Lung microvascular endothelial cell (primary cell): ENCODE measurements at regions not wholly inside any gene's neighbourhood (a gene's known extent, or its start where the extent isn't known, plus 50 kb on each side); places are given as distances from the start of the nearest gene placed in this dataset.
"Not testable (repeated sequence)": the region's sequence is repeated elsewhere in the genome, so short reads cannot be mapped to it uniquely, and the experiment has no call there.

ENCODE experiments used
- DNase-seq, 2 donors: peaks; one replicate each; pipeline versions ENCODE4 v3.0.0 to v3.0.0-alpha.2; 2010; ENCODE audit warnings: low read depth in 2 of 2

DNA sequence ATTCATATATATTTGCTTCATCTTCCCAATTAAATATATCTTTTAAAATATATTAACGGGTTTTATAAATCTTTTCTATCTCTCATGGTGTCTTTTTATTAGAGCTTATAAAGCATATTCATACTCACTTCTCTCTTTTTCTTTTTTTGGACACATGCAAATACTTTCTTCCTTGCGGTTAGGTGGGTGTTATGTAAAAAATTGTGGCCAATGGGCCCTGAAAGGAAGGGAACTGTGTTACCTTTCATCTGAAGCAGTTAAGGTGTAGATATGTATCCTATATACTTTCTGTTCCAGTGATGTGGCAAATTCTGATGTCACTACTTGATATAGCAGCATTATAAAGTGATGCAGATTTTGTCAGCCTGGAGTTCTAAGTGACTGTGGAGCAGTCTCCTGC lies 714.5 kb downstream of the PLCL1 start:
- DNase-seq, result no peak

DNA sequence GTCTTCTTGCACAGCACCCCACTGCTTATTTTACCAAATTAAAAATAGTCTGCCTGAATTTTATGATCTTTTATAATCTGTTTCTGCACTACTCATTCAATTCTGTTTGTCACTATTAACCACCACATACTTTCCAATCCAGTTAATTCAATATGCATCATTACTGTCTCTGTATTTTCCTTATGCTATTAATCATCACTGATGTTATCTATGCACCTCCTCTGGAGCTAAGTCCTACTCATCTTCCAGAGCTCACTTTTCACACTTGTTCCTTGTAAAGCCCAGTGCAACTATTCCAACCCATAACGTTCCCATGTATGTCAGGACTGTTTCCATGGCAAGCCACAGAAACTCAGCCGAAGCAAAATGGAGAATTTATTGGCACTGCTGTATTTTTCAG lies 713.6 kb downstream of the PLCL1 start:
- DNase-seq, result no peak

DNA sequence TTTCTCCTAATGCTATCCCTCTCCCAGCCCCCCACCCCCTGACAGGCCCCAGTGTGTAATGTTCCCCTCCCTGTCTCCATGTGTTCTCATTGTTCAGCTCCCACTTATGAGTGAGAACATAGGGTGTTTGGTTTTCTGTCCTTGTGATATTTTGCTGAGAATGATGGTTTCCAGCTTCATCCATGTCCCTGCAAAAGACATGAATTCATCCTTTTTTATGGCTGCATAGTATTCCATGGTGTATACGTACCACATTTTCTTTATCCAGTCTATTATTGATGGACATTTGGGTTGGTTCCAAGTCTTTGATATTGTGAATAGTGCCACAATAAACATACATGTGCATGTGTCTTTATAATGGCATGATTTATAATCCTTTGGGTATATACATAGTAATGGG lies 704.2 kb downstream of the PLCL1 start:
- DNase-seq, result not testable (repeated sequence)

DNA sequence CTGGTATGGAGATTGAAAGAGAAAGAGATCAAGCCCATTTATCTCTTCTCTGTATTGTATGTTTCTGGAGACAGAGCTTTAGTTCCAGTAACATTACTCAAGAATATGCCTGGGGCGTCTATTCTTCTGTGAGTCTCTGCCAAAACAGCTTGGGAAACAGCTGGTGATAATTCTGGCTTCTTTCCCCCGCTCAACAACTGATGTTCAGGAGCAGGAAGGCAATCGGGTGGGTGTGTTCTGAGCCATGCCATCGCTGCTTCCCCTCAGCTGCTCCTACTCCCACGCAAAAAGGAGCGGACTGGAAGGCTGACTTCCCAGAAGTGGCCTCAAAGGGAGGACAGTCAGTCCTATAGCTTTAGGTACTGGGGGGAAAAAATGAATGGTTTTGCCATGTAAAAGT lies 695.1 kb downstream of the PLCL1 start:
- DNase-seq, result no peak

DNA sequence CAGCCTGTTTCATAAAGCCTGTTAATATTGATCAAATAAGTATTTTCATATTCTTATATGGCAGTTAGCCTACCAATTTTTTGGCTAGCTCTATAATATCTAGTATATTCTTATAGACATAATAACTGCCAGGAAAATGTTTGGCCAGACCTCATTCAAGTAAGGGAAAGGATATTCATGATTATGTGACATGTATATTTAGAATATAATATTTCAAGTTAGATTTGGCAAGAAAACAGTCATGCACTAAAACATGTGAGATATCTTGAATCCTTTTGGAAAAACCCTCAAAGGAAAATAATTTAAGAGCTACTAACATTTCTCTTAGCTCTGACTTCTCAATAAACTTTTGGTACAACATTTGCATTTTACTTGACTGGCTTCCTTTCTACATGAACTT lies 694.1 kb downstream of the PLCL1 start:
- no peak for DNase-seq

DNA sequence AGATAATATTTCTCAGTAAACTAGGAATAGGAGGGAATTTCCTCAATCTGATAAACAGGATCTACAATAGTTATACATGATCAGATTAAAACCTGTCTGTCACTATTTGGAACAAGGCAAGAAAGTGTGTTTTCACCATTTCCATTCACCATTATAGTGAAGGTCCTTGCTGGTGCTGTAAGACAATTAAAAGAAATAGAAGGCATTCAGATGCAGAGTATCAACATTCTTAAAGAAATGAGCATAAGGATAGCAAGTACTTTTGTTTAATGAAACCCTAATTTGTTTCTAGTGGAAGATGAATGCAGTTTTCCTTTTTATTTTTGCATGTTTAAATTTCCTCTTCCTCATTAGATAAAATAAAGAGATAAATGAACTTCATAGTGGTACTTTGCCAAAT lies 693.7 kb downstream of the PLCL1 start:
- DNase-seq, result no peak

DNA sequence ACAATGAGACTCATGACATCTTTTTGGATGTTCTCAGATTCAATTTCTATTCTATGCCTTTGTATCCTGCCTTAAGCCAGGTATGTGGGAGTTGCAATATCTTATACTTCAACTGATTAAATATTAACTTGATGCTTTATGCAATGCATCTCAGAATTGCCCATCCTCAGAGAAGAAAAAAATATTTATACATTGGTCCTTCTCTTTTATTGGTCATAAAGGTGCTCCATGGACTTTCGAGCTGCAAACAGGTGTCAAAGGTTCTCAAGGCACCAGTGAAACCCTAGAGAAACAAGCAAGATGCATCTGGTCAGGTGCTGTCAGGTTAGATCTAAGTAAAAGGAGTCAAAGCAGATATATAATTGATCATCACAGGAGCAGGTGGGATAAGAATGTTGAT lies 690.5 kb downstream of the PLCL1 start:
- DNase-seq, result no peak

DNA sequence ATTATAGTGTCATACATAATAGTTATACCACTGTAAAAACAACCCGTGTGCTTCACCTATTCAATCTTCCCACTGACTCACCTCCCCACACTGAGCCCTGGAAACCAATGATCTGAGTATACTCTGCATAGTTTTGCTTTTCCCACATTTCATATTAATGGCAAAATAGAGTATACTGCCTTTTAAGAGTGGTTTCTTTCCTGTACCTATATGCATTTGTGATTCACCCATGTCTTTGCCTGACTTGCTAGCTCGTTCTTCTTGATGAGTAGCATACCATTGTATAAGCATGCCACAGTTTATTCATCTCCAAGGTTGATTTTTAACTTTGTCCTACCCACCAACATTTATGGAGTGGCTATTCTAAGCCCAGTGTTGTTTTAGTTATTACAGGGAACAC lies 686.4 kb downstream of the PLCL1 start:
- no peak for DNase-seq

DNA sequence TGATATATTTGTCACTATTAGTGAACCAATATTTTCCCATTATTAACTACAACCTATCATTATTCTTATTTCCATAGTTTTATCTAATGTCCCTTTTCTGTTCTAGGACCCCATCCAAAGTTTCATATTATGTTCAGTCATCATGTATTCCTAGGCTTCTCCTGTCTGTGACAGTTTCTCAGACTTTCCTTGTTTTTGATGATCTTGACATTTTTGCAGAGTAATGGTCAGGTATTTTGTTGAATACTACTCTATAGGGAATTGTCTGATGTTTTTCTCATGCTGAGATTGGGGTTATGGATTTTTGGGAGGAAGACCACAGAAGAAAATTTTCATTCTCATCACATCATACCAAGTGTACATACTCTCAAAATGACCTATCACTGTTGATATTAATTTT lies 684.6 kb downstream of the PLCL1 start:
- DNase-seq, result no peak

DNA sequence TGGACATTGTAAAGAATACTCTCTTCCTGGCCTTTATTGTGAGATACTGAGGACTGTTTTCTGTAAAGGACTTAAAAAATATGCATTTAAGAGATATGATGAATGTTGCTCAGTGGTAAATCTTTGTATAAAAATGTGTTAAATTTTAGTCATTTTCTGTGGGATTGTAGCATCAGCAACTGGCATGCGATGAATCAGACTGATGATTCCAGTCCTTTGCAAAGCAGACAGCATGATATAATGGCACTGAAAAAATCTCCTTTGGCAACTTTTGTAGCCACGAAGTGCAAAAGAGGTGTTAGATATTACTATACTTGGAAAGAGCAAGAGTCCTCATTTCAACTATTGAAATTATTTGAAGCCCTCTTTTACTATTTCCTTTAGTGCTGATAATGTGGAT lies 678.7 kb downstream of the PLCL1 start:
- no peak for DNase-seq

DNA sequence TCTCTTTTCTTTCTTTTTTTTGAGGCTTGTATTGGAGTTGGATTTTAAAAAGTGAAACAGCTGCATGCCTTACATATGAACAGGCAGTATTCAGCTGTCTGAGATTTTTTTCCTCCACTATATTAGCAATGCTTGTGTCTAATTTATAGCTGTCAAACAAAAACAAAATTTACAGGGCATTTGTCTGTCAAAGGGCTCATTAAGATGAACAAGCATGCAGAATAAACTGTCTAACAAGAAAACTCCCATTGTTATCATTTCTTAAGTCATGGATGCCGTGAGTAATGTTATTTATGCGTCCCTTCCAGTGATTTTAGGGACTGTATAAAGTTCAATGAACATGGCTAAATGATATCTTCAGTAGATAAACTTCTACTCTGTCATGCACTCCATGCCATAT lies 674.7 kb downstream of the PLCL1 start:
- DNase-seq, result no peak

DNA sequence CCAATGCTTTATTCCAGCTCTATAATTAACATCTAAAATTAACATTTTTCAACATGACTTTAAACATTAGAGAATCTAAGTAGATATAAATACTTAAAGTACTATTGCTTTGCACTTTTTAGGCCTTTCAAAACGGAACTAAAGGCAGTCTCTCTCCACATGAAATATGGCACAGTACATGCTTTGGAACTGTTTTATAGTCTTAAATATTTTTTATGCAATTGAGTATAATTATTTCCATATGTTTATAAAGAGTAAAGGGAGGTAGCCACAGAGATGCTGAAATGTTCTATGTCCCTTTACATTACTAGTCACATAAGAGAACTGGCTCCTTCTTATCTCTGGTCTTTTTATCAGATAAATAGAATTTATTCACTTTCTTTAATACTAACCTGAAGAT lies 674.0 kb downstream of the PLCL1 start:
- DNase-seq, result no peak

DNA sequence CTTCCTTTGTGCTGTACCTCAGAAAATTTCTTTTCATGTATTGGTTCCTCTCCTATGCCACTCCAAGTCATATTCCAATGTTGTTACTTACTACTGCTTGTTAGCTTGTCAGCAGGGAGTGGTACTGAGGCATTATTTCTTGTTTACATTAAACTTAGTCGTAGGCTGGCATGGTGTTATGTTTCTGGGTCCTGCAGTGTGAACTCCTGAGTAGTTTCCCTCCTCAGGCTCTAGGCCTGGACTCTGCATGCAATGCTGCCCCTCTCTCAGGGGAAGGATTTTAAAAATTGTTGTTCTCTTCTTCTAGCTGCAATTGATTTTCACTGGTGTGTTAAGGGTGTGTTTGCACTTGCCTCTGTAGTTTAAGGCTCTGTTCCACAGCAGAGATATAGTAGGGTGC lies 671.6 kb downstream of the PLCL1 start:
- DNase-seq, result no peak

DNA sequence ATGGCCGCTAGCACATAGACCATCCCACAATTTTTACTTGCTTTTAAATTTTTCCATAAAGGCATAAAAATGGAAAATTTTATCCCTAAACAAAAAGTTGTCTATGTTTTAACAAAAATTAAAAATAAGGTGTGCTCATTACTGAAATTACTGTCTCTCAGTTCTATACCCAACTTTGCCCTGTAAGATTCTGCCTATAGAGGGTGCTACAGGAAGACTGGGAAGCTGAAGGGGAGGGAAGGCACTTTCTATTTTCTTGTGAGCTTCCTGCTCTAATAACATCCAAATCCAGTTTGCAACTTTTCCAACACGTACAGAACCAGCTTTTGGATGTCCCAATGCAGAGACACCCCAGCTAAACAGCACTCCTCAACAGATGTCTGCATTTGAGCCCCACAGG lies 666.9 kb downstream of the PLCL1 start:
- no peak for DNase-seq

DNA sequence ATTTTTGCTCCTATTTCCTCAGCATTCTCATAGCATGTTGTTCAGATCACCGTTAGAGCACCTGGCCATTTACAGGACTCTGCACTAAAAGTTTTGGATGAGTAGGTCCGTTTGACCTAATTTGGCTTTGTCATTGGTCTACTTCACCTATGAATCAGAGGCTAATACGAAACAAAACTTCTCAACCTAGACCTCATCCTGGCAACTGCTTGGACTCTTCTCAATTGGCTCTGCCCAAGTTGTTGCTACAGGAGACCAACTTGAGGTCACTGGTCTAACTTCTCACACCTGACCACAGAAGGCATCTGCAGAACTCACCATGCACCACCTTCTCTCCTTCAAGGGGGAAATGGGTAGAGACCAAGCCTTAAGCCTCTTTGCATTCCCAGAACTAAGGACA lies 663.7 kb downstream of the PLCL1 start:
- DNase-seq, result no peak

DNA sequence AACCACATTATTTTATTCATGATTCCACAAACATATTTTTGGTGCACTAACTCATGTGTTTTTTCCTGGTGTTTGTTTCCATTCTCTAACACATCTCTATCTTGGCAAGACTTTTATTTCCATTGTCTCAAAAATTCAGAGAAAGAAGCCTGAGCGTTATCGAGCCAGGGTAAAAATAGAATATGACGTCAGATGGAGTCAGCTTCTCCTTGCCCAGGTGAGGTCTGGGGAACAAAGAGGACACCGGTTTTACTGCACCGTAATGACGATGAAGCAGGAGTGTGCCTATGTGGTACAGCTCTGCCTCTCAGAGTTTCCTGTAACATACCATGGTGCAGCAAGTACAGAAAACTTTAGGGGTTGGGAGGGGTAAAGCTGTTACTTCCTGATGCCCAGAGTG lies 661.6 kb downstream of the PLCL1 start:
- no peak for DNase-seq

DNA sequence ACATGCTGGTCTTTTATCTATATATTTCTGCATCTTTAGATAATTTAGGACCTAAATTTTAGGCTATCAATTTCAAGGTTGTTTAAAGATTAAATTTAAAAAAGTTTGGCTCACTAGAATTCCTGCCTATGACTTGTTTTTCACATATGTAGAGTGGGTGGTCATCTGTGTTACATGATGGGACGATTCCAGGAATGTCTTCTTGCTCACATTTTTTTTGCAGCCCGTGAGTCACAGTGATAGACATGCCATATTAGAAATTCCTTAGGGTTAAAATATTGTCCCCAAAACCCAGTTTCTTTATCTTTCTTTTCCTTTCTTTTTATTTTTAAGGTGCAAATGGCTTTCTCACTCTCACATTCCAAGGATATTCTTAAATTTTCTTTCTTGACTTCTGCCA lies 652.0 kb downstream of the PLCL1 start:
- DNase-seq, result no peak

DNA sequence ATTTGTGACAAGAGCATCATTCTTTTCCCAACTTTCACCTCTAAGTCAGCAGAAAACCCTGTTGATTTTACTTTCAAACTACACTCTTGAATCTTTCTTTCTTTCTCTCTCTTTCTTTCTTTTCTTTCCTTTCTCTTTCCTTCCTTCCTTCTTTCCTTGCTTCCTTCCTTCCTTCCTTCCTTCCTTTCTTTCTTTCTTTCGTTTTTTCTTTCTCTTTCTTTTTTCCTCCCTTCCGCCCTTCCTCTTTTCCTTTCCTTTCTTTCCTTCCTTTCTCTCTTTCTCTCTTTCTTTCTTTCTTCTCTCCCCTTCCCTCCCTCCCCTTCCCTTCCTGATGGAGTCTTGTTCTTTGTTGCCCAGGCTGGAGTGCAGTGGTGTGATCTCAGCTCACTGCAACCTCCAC lies 649.5 kb downstream of the PLCL1 start:
- no peak for DNase-seq

DNA sequence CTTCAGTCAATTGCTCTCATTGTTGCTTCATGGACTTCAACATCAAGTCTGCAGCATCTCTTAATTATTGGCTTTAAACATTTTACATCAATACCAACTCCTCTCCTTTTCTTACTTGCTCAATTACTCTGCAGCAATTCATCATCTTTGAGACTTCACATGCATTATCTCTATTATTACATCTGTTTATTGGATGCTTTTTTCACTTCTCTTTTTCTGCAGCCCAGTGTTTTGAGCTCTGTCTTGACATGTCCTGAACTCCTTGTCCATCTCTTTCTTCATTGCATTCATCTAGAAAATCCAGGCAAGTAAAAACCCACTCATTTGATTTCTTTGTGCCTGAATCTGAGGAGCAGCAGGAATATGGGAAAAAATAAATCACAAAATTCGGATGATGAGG lies 647.9 kb downstream of the PLCL1 start:
- DNase-seq, result no peak

DNA sequence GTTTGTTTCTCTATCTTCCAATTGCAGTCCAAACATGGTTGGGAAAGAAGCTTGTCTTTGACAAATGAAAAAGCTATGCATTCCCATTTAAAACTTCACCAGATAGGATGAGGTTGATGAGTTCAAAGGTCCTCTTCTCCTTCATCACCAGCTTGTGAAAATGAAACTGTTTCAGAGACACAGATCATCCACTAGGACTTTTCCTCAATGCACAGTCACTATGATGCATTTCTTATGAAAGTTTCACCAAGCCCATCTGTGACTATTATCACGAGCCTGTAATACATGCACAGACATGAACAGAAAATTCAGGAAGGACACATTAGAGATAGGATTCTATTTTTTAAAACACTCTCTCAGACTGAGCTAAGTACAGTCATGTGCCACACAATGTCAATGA lies 644.4 kb downstream of the PLCL1 start:
- no peak for DNase-seq

DNA sequence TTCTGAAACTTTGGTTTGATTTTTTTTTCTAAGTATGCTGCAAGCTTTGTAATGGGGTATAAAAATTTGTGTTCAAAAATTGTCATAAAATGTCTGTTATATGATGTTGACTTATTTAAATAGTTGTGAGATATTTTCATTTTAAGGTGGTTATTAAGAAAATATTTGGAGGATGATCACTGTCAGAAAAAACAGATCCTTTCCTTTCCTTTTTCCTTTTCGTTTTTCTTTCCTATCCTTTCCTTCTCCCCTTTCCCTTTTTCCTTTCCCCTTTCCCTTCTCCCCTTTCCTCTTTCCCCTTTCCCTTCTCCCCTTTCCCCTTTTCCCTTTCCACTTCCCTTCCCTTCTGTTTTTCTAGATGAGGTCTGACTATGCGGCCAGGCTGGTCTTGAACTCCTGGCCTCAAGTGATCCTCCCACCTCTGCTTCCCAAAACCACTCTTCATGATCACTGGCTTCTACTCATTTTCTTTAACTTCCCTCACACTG lies 640.5 kb downstream of the PLCL1 start:
- no peak for DNase-seq

DNA sequence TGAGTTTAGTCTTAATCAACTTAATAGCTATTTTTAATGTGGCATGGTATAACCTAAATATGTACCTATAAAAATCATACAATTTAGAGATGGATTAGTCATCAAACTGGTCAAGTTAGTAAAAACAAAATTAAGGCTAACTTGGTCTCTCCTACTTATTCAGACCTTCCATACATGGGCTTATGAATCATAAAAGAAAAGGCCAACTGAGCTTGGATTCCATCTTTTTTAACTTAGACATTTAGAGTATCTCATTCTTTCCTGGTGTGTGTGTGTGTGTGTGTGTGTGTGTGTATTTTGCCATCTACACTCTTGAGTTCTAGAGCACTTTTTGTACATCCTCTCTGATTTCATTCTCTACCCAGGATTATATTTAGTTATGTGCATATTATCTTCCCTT lies 637.5 kb downstream of the PLCL1 start:
- DNase-seq, result no peak

DNA sequence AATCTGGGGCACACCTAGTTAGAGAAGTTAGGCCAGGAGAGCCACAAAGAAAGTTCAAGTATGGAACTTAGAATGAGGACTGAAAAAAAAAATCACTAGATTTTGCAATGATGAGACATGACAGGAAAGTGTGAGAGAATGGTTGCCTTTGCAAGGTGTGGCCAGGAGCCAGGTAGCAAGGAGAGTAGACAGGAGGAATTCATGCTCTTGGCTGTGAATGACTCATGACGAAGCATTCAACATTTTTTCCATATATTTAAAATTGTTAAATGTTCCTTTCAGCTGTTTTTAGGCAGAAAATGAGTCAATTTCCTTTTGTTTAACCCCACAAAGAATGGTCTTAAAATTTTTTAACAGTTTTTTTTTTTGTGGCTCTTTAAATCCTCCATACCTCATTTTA lies 636.9 kb downstream of the PLCL1 start:
- DNase-seq, result no peak

DNA sequence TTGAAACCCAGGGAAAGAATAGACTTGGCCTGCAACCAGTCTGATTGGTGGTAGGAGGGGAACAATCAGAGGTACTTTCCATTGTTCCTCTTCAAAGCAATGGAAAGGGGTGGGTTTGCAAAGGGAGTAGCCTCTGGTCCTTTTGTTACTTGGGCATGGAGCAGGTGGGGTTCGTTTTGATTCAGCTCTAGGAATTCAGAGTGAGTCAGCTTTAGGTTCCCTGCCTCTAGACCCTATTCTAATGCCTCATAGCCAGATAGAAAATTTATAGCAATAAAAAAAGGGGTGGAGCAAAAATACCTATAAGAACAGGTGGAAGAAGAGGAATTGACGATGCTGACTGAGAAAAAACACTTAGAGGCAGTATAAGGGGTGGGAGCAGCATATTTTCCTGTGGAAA lies 636.4 kb downstream of the PLCL1 start:
- no peak for DNase-seq

DNA sequence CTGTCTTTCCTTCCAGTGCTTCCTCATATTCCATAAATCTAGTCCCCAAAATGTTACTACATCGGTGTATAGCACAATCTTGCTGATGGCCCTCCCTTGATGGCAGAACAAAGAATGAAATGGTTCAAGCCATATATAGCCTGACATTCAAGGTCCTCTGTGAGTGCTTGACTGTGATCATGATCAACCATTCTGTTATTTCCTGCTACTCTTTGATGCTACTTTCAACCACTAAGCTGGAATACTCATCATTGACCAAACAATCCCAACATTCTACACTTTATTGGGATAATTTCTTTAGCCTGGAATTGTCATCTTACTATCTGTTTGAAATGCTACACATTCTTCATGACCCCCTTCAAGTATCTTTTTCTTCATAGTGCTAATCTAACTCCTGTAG lies 633.9 kb downstream of the PLCL1 start:
- no peak for DNase-seq
